Spleen (tissue), 11 donors: ENCODE measurements at regions not wholly inside any gene's neighbourhood (a gene's known extent, or its start where the extent isn't known, plus 50 kb on each side); places are given as distances from the start of the nearest gene placed in this dataset.

Experiments used
- DNase-seq: peaks from one replicate; pipeline ENCODE4 v3.0.0-alpha.2; 2020
- H3K27ac ChIP-seq, 8 donors: fragments of 200-600 bp; sonication (generic) in 7 of 8; 1 replicate in 4 of 8; 2 replicates in 4 of 8; pipeline versions ENCODE4 v1.5.0 to v1.8.0; 2016 to 2021; ENCODE audit warnings: inconsistent platforms in 4 of 8, mild to moderate bottlenecking in 4 of 8, moderate library complexity in 1 of 8
- H3K27me3 ChIP-seq, 7 donors: fragments of 200-600 bp; sonication (generic) in 6 of 7; replicated peaks in 1 of 7; 1 replicate in 4 of 7; 2 replicates in 3 of 7; pipeline versions ENCODE4 v1.5.0 to v1.8.0; 2016 to 2021; ENCODE audit warnings: inconsistent platforms in 3 of 7, mild to moderate bottlenecking in 1 of 7
- H3K36me3 ChIP-seq, 6 donors: fragments of 200-600 bp; sonication (generic) in 5 of 6; 1 replicate in 4 of 6; 2 replicates in 2 of 6; pipeline versions ENCODE4 v1.5.0 to v1.8.0; 2016 to 2021; ENCODE audit warnings: inconsistent platforms in 2 of 6
- H3K4me1 ChIP-seq, 6 donors: fragments of 200-600 bp; sonication (generic) in 5 of 6; 1 replicate in 3 of 6; 2 replicates in 3 of 6; pipeline versions ENCODE4 v1.5.0 to v1.8.0; 2016 to 2021; ENCODE audit warnings: inconsistent platforms in 3 of 6
- H3K4me3 ChIP-seq, 8 donors: fragments of 200-600 bp; sonication (generic) in 7 of 8; 1 replicate in 4 of 8; 2 replicates in 4 of 8; pipeline versions ENCODE4 v1.5.0 to v1.8.0; 2016 to 2021; ENCODE audit warnings: inconsistent platforms in 4 of 8, mild to moderate bottlenecking in 4 of 8, moderate library complexity in 2 of 8
- H3K9me3 ChIP-seq, 8 donors: fragments of 200-600 bp; sonication (generic) in 7 of 8; 1 replicate in 4 of 8; 2 replicates in 4 of 8; pipeline versions ENCODE4 v1.5.0 to v1.8.0; 2016 to 2021; ENCODE audit warnings: inconsistent platforms in 4 of 8
- CTCF ChIP-seq, 11 experiments: fragments of 200-600 bp in 7 of 11; fragments of 450-650 bp in 4 of 11; sonication (generic) in 4 of 11; IDR thresholded peaks in 8 of 11; conservative IDR thresholded peaks in 3 of 11; 1 replicate in 7 of 11; 2 replicates in 4 of 11; pipeline versions ENCODE4 v1.4.0 to v1.8.0; 2016 to 2021; ENCODE audit warnings: antibody characterized with exemption in 11 of 11, inconsistent platforms in 4 of 11, mild to moderate bottlenecking in 1 of 11
- POLR2A ChIP-seq, 3 donors: fragments of 450-650 bp; IDR thresholded peaks; one replicate each; pipeline ENCODE4 v1.5.1; 2017; ENCODE audit warnings: antibody characterized with exemption in 3 of 3, mild to moderate bottlenecking in 1 of 3
- POLR2AphosphoS5 ChIP-seq, 3 donors: sonication (generic); formaldehyde crosslinking; IDR thresholded peaks; one replicate each; pipeline ENCODE4 v1.5.1; 2017; ENCODE audit warnings: antibody characterized with exemption in 3 of 3
- WGBS, 5 donors: extraction: QIAGEN DNeasy Blood & Tissue Kit in 3 of 5; methylation state at CpG; one replicate each; pipeline versions ENCODE4 v1.1.5 to v1.1.7; 2013 to 2018; 5-methylcytosine and 5-hydroxymethylcytosine counted together
- intact Hi-C: fragments of 100-400 bp; cut with DNase I; formaldehyde crosslinking; loops from one replicate; pipeline ENCODE4 v1.15.0; 2023; ENCODE audit warnings: low total_unique reads
- donor health status: healthy with polysubstance abuse.
- donor health status: DM: no; HTN: no; CAD: no; lungs with moderate emphysema.
- donor health status: DM: no; HTN: no; CAD: no.
- donor health status: Bipolar disorder and iron deficiency.
- donor health status: healthy.
- donor health status: DM: no; HTN: no; CAD: no.
- donor health status: DM: yes; HTN: yes; CAD: no.

GRCh38 chrX:69068301-69069085, 96.8 kb downstream of the PJA1 start:
- Histone ChIP-seq H3K4me3 (no peak overlapping the region), H3K27me3 (no peaks in the 10 kb centered on the region), H3K36me3 (no peaks in the 10 kb centered on the region), H3K27ac (no peak overlapping the region), H3K4me1 (no peaks in the 10 kb centered on the region), H3K9me3 (peaks cover 0 to 10% (median 0%) of the 10 kb centered on the region in 8 donors)
- intact Hi-C loops = no loop called here
- peak; percentile 67 for DNase-seq
- 71 to 93% (median 88%) methylated on average over 3 to 7 of the region's 7 CpGs for WGBS, 5 donors
- TF ChIP-seq POLR2AphosphoS5 (IDR thresholded peaks at IDR 0.05) (no peak), CTCF (IDR thresholded peaks at IDR 0.05 in 8 of 11, conservative IDR thresholded peaks at IDR 0.05 in 3 of 11) (no peak), POLR2A (IDR thresholded peaks at IDR 0.05) (no peak)

- Histone ChIP-seq H3K36me3 (no peaks in the 10 kb centered on the region), H3K27ac (no peak overlapping the region), H3K9me3 (peaks cover 0 to 10% (median 0%) of the 10 kb centered on the region in 8 donors), H3K4me3 (no peak overlapping the region), H3K27me3 (no peaks in the 10 kb centered on the region), H3K4me1 (no peaks in the 10 kb centered on the region)
- WGBS, 5 donors = 46 to 90% (median 85%) methylated on average over 2 of the region's 2 CpGs; no CpG with 5 or more reads in 1 of the 5 donors
- intact Hi-C loops = no loop called here
- peak; percentile 45 for DNase-seq
- TF ChIP-seq POLR2AphosphoS5 (IDR thresholded peaks at IDR 0.05) = no peak
- TF ChIP-seq POLR2A (IDR thresholded peaks at IDR 0.05) = no peak
- TF ChIP-seq CTCF (IDR thresholded peaks at IDR 0.05 in 8 of 11, conservative IDR thresholded peaks at IDR 0.05 in 3 of 11) = no peak
These were observed 97.4 kb downstream of the PJA1 start for GRCh38 chrX:69067841-69068240.

- Histone ChIP-seq H3K9me3 (peaks cover 0 to 10% (median 0%) of the 10 kb centered on the region in 8 donors), H3K27me3 (no peaks in the 10 kb centered on the region), H3K4me3 (no peak overlapping the region), H3K4me1 (no peaks in the 10 kb centered on the region), H3K27ac (no peak overlapping the region), H3K36me3 (no peaks in the 10 kb centered on the region)
- TF ChIP-seq POLR2AphosphoS5 (IDR thresholded peaks at IDR 0.05) (no peak), POLR2A (IDR thresholded peaks at IDR 0.05) (no peak), CTCF (IDR thresholded peaks at IDR 0.05 in 8 of 11, conservative IDR thresholded peaks at IDR 0.05 in 3 of 11) (no peak)
- intact Hi-C loops = no loop called here
- WGBS, 5 donors = 69 to 89% (median 81%) methylated on average over 2 to 4 of the region's 4 CpGs
- DNase-seq = peak; percentile 41
These were observed 98.2 kb downstream of the PJA1 start for GRCh38 chrX:69066966-69067525.

GRCh38 chrX:69066021-69066757, 99.1 kb downstream of the PJA1 start:
- DNase-seq = peak; percentile 51
- intact Hi-C loops = no loop called here
- Histone ChIP-seq H3K36me3 (no peaks in the 10 kb centered on the region), H3K9me3 (peaks cover 0 to 10% (median 0%) of the 10 kb centered on the region in 8 donors), H3K27me3 (no peaks in the 10 kb centered on the region), H3K4me1 (no peaks in the 10 kb centered on the region), H3K4me3 (no peak overlapping the region), H3K27ac (no peak overlapping the region)
- WGBS, 5 donors = 71 to 97% (median 85%) methylated on average over 6 to 7 of the region's 7 CpGs
- no peak for TF ChIP-seq POLR2AphosphoS5 (IDR thresholded peaks at IDR 0.05)
- no peak for TF ChIP-seq CTCF (IDR thresholded peaks at IDR 0.05 in 8 of 11, conservative IDR thresholded peaks at IDR 0.05 in 3 of 11)
- TF ChIP-seq POLR2A (IDR thresholded peaks at IDR 0.05) = no peak
